ENCODE measurements at regions not wholly inside any gene's neighbourhood (a gene's known extent, or its start where the extent isn't known, plus 50 kb on each side); places are given as distances from the start of the nearest gene placed in this dataset.

DNA sequence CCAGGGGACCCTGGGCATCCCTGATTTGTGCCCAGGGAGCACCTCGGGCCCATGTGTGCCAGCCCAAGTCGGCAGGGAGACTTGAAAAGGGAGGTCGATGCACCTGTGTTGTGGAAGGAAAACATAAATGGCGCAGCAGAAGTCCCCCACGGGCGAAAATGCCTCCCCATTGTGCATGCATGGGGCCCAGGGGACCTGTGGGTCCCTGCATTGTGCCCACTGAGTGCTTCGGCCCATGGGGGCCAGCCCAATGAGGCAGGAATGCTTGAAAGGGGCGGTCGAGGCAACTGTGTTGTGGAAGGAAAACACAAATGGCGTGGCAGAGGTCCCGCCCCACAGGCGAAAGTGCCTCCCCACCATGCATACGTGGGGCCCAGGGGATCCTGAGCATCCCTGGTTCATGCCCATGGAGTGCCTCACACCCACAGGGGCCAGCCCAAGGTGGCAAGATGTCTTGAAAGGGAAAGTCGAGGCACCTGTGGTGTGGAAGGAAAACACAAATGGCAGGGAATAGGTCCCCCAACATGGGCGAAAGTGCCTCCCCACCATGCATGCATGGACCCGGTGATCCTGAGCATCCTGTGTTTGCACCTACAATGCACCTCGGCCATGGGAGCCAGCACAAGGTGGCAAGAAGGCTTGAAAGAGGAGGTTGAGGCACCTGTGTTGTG lies 368.0 kb downstream of the ALG10 start:
- no peak overlapping the region for H3K27ac ChIP-seq
- no peak for DNase-seq (ENCODE audit: low read depth in 1 of 2, low spot score in 2 of 2)
- peaks cover 14% of the 10 kb centered on the region; the same call in 1 of the 2 replicates for H3K9me3 ChIP-seq (replicated peaks)
- H3K4me1 ChIP-seq (replicated peaks), result no peaks in the 10 kb centered on the region
- no peak overlapping the region for H3K4me3 ChIP-seq
- H3K27me3 ChIP-seq (replicated peaks), result no peaks in the 10 kb centered on the region
- no peaks in the 10 kb centered on the region for H3K36me3 ChIP-seq

DNA sequence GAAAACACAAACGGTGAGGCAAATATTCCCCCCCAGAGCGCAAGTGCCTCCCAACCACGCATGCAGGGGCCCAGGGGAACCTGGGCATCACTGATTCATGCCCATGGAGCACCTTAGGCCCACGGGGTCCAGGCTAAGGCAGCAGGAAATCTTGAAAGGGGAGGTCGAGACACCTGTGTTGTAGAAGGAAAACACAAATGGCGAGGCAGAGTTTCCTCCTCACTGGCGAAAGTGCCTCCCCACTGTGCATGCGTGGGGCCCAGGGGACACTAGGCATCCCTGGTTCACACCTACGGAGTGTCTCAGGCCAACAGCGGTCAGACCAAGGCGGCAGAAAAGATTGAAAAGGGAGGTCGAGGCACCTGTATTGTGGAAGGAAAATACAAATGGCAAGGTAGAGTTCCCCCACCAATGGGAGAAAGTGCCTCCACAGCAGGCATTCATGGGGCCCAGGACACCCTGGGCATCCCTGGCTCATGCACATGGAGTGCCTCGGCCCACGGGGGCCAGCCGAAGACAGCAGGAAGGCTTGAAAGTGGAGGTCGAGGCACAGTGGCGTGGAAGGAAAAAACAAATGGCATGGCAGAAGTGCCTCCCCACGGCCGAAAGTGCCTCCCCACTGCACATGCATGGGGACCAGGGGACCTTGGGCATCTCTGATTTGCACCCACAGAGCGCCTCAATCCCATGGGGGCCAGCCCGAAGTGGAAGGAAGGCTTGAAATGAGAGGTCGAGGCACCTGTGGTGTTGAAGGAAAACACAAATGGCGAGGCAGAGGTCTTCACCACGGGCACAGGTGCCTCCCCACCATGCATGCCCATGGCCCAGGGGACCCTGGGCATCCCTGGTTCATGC lies 368.8 kb downstream of the ALG10 start:
- Histone ChIP-seq H3K27ac (no peak overlapping the region), H3K4me1 (replicated peaks) (no peaks in the 10 kb centered on the region), H3K36me3 (no peaks in the 10 kb centered on the region), H3K4me3 (no peak overlapping the region), H3K9me3 (replicated peaks) (peaks cover 16% of the 10 kb centered on the region; the same call in 1 of the 2 replicates), H3K27me3 (replicated peaks) (no peaks in the 10 kb centered on the region)
- no peak for DNase-seq (ENCODE audit: low read depth in 1 of 2, low spot score in 2 of 2)

- Histone ChIP-seq H3K4me3 (no peak overlapping the region), H3K36me3 (no peaks in the 10 kb centered on the region), H3K27ac (no peak overlapping the region), H3K27me3 (replicated peaks) (no peaks in the 10 kb centered on the region), H3K4me1 (replicated peaks) (no peaks in the 10 kb centered on the region), H3K9me3 (replicated peaks) (peaks cover 16% of the 10 kb centered on the region; the same call in 1 of the 2 replicates)
- DNase-seq (ENCODE audit: low read depth in 1 of 2, low spot score in 2 of 2), result peak in 1 of 2 experiments; percentile 25
Observed at GRCh38 chr12:34391771-34392581, 369.7 kb downstream of the ALG10 start.

DNA sequence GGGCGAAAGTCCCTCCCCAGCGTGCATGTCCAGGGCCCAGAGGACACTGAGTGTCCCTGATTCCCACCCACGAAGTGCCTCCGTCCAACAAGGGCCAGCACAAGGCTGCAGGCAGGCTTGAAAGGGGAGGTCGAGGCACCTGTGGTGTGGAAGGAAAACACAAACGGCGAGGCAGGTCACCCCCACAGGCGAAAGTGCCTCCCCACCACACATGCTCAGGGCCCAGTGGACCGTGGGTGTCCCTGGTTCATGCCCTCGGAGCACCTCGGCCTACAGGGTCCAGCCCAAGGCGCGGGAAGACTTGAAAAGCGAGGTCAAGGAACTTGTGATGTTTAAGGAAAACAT lies 370.4 kb downstream of the ALG10 start:
- peak in 1 of 2 experiments; percentile 28 for DNase-seq (ENCODE audit: low read depth in 1 of 2, low spot score in 2 of 2)
- Histone ChIP-seq H3K4me1 (replicated peaks) (no peaks in the 10 kb centered on the region), H3K9me3 (replicated peaks) (peaks cover 16% of the 10 kb centered on the region; the same call in 1 of the 2 replicates), H3K27me3 (replicated peaks) (no peaks in the 10 kb centered on the region), H3K4me3 (no peak overlapping the region), H3K27ac (no peak overlapping the region), H3K36me3 (no peaks in the 10 kb centered on the region)

- H3K27me3 ChIP-seq (replicated peaks), result no peaks in the 10 kb centered on the region
- H3K4me3 ChIP-seq, result no peak overlapping the region
- peaks cover 16% of the 10 kb centered on the region; the same call in 1 of the 2 replicates for H3K9me3 ChIP-seq (replicated peaks)
- DNase-seq (ENCODE audit: low read depth in 1 of 2, low spot score in 2 of 2), result peak in 1 of 2 experiments; percentile 33
- no peak overlapping the region for H3K27ac ChIP-seq
- no peaks in the 10 kb centered on the region for H3K4me1 ChIP-seq (replicated peaks)
- no peaks in the 10 kb centered on the region for H3K36me3 ChIP-seq
Observed at GRCh38 chr12:34393086-34393820, 371.0 kb downstream of the ALG10 start.

GRCh38 chr12:34393821-34394150 lies 371.5 kb downstream of the ALG10 start:
- H3K9me3 ChIP-seq (replicated peaks), result peaks cover 19% of the 10 kb centered on the region; the same call in 1 of the 2 replicates

GRCh38 chr12:34394211-34395055 lies 372.1 kb downstream of the ALG10 start:
- H3K4me3 ChIP-seq, result no peak overlapping the region
- no peaks in the 10 kb centered on the region for H3K36me3 ChIP-seq
- no peak overlapping the region for H3K27ac ChIP-seq

More at GRCh38 chr12:34393821-34394150, 371.5 kb downstream of the ALG10 start:
- Histone ChIP-seq H3K36me3 (no peaks in the 10 kb centered on the region), H3K27me3 (replicated peaks) (no peaks in the 10 kb centered on the region), H3K4me1 (replicated peaks) (no peaks in the 10 kb centered on the region), H3K4me3 (no peak overlapping the region), H3K27ac (no peak overlapping the region)
- peak in 1 of 2 experiments; percentile 26 for DNase-seq (ENCODE audit: low read depth in 1 of 2, low spot score in 2 of 2)

GRCh38 chr12:34395056-34396005 lies 373.0 kb downstream of the ALG10 start:
- Histone ChIP-seq H3K4me3 (no peak overlapping the region), H3K27ac (no peak overlapping the region), H3K36me3 (no peaks in the 10 kb centered on the region), H3K9me3 (replicated peaks) (peaks cover 10% of the 10 kb centered on the region; the same call in 1 of the 2 replicates), H3K4me1 (replicated peaks) (no peaks in the 10 kb centered on the region), H3K27me3 (replicated peaks) (no peaks in the 10 kb centered on the region)
- DNase-seq (ENCODE audit: low read depth in 1 of 2, low spot score in 2 of 2), result peak in 1 of 2 experiments; percentile 22

More at GRCh38 chr12:34394211-34395055, 372.1 kb downstream of the ALG10 start:
- DNase-seq (ENCODE audit: low read depth in 1 of 2, low spot score in 2 of 2), result peak in 1 of 2 experiments; percentile 35
- H3K27me3 ChIP-seq (replicated peaks), result no peaks in the 10 kb centered on the region
- H3K4me1 ChIP-seq (replicated peaks), result no peaks in the 10 kb centered on the region
- H3K9me3 ChIP-seq (replicated peaks), result peaks cover 16% of the 10 kb centered on the region; the same call in 1 of the 2 replicates

DNA sequence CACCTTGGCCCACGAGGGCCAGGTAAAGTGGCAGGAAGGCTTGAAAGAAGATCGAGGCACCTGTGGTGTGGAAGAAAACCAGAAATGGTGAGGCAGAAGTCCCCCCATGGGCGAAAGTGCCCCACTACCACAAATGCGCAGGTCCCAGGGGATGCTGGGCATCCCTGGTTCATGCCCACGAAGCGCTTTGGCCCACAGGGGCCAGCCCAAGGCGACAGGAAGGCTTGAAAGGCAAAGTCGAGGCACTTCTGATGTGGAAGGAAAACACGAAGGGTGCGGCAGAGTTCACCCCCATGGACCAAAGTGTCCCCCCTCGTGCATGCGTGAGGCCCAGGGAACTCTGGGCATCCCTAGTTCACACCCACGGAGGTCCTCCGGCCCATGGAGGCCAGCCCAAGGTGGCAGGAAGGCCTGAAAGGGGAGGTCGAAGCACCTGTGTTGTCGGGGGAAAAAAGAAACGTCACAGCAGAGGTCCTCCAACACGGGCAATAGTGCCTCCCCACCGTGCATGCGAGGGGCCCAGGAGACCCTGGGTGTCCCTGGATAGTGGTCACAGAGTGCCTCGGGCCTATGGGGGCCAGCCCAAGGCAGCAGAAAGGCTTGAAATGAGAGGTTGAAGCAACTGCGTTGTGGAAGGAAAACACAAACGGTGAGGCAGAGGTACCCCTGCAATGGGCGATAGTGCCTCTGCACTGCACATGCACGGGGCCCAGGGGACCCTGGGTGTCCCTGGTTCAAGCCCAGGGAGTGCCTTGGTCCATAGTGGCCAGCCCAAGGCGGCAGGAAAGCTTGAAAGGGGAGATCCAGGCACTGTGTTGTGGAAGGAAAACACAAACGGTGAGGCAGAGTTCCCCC lies 373.9 kb downstream of the ALG10 start:
- Histone ChIP-seq H3K9me3 (replicated peaks) (peaks cover 7% of the 10 kb centered on the region; the same call in 1 of the 2 replicates), H3K27ac (no peak overlapping the region), H3K4me3 (no peak overlapping the region), H3K36me3 (no peaks in the 10 kb centered on the region), H3K27me3 (replicated peaks) (no peaks in the 10 kb centered on the region), H3K4me1 (replicated peaks) (no peaks in the 10 kb centered on the region)
- peak in 1 of 2 experiments; percentile 28 for DNase-seq (ENCODE audit: low read depth in 1 of 2, low spot score in 2 of 2)

- no peak overlapping the region for H3K27ac ChIP-seq
- peaks cover 9% of the 10 kb centered on the region; the same call in 1 of the 2 replicates for H3K9me3 ChIP-seq (replicated peaks)
- H3K4me1 ChIP-seq (replicated peaks), result no peaks in the 10 kb centered on the region
- H3K4me3 ChIP-seq, result no peak overlapping the region
- DNase-seq (ENCODE audit: low read depth in 1 of 2, low spot score in 2 of 2), result peak in 1 of 2 experiments; percentile 22
- H3K36me3 ChIP-seq, result no peaks in the 10 kb centered on the region
- H3K27me3 ChIP-seq (replicated peaks), result no peaks in the 10 kb centered on the region
Observed at GRCh38 chr12:34396861-34397590, 374.7 kb downstream of the ALG10 start.
